Right lobe of liver (tissue), 6 donors: ENCODE measurements at regions not wholly inside any gene's neighbourhood (a gene's known extent, or its start where the extent isn't known, plus 50 kb on each side); places are given as distances from the start of the nearest gene placed in this dataset.

Experiments used
- ATAC-seq, 4 donors: fragments of 200-7000 bp; cut with Tn5 transposase; one replicate each; pipeline ENCODE4 v1.9.1; 2020; ENCODE audit warnings: mild to moderate bottlenecking in 4 of 4, moderate library complexity in 4 of 4
- DNase-seq, 3 donors: peaks; one replicate each; pipeline ENCODE4 v3.0.0-alpha.2; 2020
- H3K27ac ChIP-seq, 3 donors: fragments of 200-600 bp; one replicate each; pipeline ENCODE4 v1.8.0; 2022
- H3K27me3 ChIP-seq, 2 donors: fragments of 200-600 bp; one replicate each; pipeline ENCODE4 v1.8.0; 2022
- H3K36me3 ChIP-seq, 4 donors: fragments of 200-600 bp; sonication (generic) in 1 of 4; one replicate each; pipeline versions ENCODE4 v1.5.1 to v1.8.0; 2017 to 2022; ENCODE audit warnings: control low read depth in 1 of 4
- H3K4me1 ChIP-seq, 4 donors: fragments of 200-600 bp; sonication (generic) in 1 of 4; one replicate each; pipeline versions ENCODE4 v1.5.1 to v1.8.0; 2017 to 2022; ENCODE audit warnings: control low read depth in 1 of 4
- H3K4me3 ChIP-seq, 3 donors: fragments of 200-600 bp; one replicate each; pipeline ENCODE4 v1.8.0; 2022
- H3K9me3 ChIP-seq, 4 donors: fragments of 200-600 bp; sonication (generic) in 1 of 4; one replicate each; pipeline versions ENCODE4 v1.5.1 to v1.8.0; 2017 to 2022; ENCODE audit warnings: control low read depth in 1 of 4
- CTCF ChIP-seq, 4 donors: fragments of 200-600 bp in 3 of 4; fragments of 450-650 bp in 1 of 4; IDR thresholded peaks; one replicate each; pipeline versions ENCODE4 v1.5.1 to v1.8.0; 2016 to 2022; ENCODE audit warnings: antibody characterized with exemption in 4 of 4, mild to moderate bottlenecking in 2 of 4
- POLR2A ChIP-seq: fragments of 450-650 bp; IDR thresholded peaks from one replicate; pipeline ENCODE4 v1.6.1; 2017; ENCODE audit warnings: antibody characterized with exemption, mild to moderate bottlenecking
- WGBS: methylation state at CpG from one replicate; pipeline ENCODE4 v1.1.6; 2018; ENCODE audit warnings: low coverage, low lambda C conversion rate; ENCODE audit not compliant: insufficient coverage; ENCODE audit errors: missing lambda C conversion rate; 5-methylcytosine and 5-hydroxymethylcytosine counted together
- intact Hi-C, 2 donors: fragments of 100-400 bp; cut with DNase I; formaldehyde crosslinking; loops; one replicate each; pipeline versions ENCODE4 v1.11.2 to v1.14.1; 2022
- donor health status: DM: no; HTN: yes; CAD: no.
- donor health status: DM: no; HTN: no; CAD: no.
- donor health status: DM: no; HTN: no; CAD: no.
- donor health status: DM: no; HTN: yes; CAD: no.
- donor health status: DM: no; HTN: yes; CAD: no.

DNA sequence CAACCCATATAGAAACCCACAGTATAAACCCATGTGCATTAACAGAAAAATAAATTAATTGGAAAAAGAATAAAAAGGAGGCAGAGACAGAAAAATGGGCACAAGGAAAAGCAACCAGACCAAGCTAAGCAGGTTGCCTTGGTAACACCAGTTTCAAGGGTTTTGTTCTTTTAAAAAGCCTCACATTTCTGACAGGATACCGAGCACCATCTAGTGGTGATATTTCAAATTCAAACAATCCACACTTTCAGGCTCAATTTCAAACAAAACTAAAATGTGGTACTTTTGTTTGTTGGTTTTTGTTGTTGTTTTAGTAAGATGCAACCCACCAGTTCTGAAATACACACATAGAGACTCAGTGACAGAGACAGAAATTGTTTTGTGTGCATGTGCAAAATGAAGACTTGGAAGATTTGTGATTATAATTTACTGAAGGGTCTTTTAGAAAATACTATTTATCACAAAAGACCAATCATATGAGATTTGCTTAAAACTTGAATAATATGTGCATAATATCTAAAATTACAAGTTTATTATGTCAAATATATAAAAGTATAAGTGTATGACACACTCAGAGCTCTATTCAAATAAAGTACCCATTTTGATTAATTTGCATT lies 318.2 kb downstream of the SLCO4C1 start:
- Histone ChIP-seq H3K4me3 (no peak overlapping the region), H3K27me3 (no peaks in the 10 kb centered on the region), H3K36me3 (no peaks in the 10 kb centered on the region), H3K27ac (no peak overlapping the region), H3K9me3 (no peaks in the 10 kb centered on the region), H3K4me1 (no peaks in the 10 kb centered on the region)
- ATAC-seq (peak; percentile 74 to 87 (median 80)), DNase-seq (no peak)
- 0% methylated on average over 1 of the region's 1 CpG for WGBS
- no peak for TF ChIP-seq POLR2A
- peak; percentile 62 to 72 (median 67) for TF ChIP-seq CTCF (IDR thresholded peaks at IDR 0.05)
- intact Hi-C loops = no loop called here

- intact Hi-C loops = no loop called here
- Histone ChIP-seq H3K36me3 (no peaks in the 10 kb centered on the region), H3K27ac (no peak overlapping the region), H3K27me3 (no peaks in the 10 kb centered on the region), H3K4me1 (no peaks in the 10 kb centered on the region), H3K4me3 (no peak overlapping the region), H3K9me3 (no peaks in the 10 kb centered on the region)
- no peak for TF ChIP-seq CTCF (IDR thresholded peaks at IDR 0.05)
- ATAC-seq (no peak), DNase-seq (no peak)
These were observed 319.2 kb downstream of the SLCO4C1 start for GRCh38 chr5:101976933-101977332.

- H3K27ac ChIP-seq = no peak overlapping the region
- H3K4me1 ChIP-seq = peaks cover 0 to 12% (median 0%) of the 10 kb centered on the region in 4 donors
- no peaks in the 10 kb centered on the region for H3K27me3 ChIP-seq
- DNase-seq = no peak
- no peak overlapping the region for H3K4me3 ChIP-seq
- intact Hi-C loops = no loop called here
- ATAC-seq = peak; percentile 46 to 87 (median 68)
- TF ChIP-seq CTCF (IDR thresholded peaks at IDR 0.05) = no peak
- no peak for TF ChIP-seq POLR2A
- 18% methylated on average over 1 of the region's 1 CpG for WGBS
- no peaks in the 10 kb centered on the region for H3K9me3 ChIP-seq
- H3K36me3 ChIP-seq = no peaks in the 10 kb centered on the region
These were observed 326.3 kb downstream of the SLCO4C1 start for GRCh38 chr5:101969742-101970141.

- Histone ChIP-seq H3K4me3 (no peak overlapping the region), H3K4me1 (peaks cover 0 to 12% (median 0%) of the 10 kb centered on the region in 4 donors), H3K9me3 (no peaks in the 10 kb centered on the region), H3K36me3 (no peaks in the 10 kb centered on the region), H3K27me3 (no peaks in the 10 kb centered on the region), H3K27ac (no peak overlapping the region)
- WGBS = 78% methylated on average over 2 of the region's 2 CpGs
- DNase-seq = no peak
- intact Hi-C loops = no loop called here
- TF ChIP-seq CTCF (IDR thresholded peaks at IDR 0.05) (no peak), POLR2A (no peak)
- ATAC-seq = no peak
These were observed 329.6 kb downstream of the SLCO4C1 start for GRCh38 chr5:101966476-101966875.

- intact Hi-C loops = no loop called here
- TF ChIP-seq POLR2A (no peak), CTCF (IDR thresholded peaks at IDR 0.05) (no peak)
- Histone ChIP-seq H3K9me3 (no peaks in the 10 kb centered on the region), H3K27ac (no peak overlapping the region), H3K27me3 (no peaks in the 10 kb centered on the region), H3K4me3 (no peak overlapping the region), H3K36me3 (no peaks in the 10 kb centered on the region), H3K4me1 (no peaks in the 10 kb centered on the region)
- no peak for DNase-seq
- WGBS = 83% methylated on average over 1 of the region's 1 CpG
- ATAC-seq = no peak
These were observed 340.2 kb downstream of the SLCO4C1 start for GRCh38 chr5:101955891-101956290.
